Stomach (tissue), 4 donors: ENCODE measurements at regions not wholly inside any gene's neighbourhood (a gene's known extent, or its start where the extent isn't known, plus 50 kb on each side); places are given as distances from the start of the nearest gene placed in this dataset.

Experiments
- POLR2A ChIP-seq, 4 donors: fragments of 450-650 bp; IDR thresholded peaks; one replicate each; pipeline ENCODE4 v1.6.1; 2016; ENCODE audit warnings: antibody characterized with exemption in 4 of 4, control low read depth in 2 of 4, mild to moderate bottlenecking in 1 of 4, moderate library complexity in 1 of 4
- POLR2AphosphoS5 ChIP-seq, 3 donors: sonication (generic); formaldehyde crosslinking; IDR thresholded peaks; one replicate each; pipeline ENCODE4 v1.6.1; 2016; ENCODE audit warnings: antibody characterized with exemption in 3 of 3
- TF ChIP-seq, protein P1 (sequence below), 7 experiments: fragments of 450-650 bp in 4 of 7; fragments of 200-600 bp in 3 of 7; sonication (generic) in 3 of 7; IDR thresholded peaks; one replicate each; pipeline ENCODE4 v1.5.1; 2016 to 2019; ENCODE audit warnings: antibody characterized with exemption in 7 of 7, control low read depth in 2 of 7, mild to moderate bottlenecking in 1 of 7

DNA sequence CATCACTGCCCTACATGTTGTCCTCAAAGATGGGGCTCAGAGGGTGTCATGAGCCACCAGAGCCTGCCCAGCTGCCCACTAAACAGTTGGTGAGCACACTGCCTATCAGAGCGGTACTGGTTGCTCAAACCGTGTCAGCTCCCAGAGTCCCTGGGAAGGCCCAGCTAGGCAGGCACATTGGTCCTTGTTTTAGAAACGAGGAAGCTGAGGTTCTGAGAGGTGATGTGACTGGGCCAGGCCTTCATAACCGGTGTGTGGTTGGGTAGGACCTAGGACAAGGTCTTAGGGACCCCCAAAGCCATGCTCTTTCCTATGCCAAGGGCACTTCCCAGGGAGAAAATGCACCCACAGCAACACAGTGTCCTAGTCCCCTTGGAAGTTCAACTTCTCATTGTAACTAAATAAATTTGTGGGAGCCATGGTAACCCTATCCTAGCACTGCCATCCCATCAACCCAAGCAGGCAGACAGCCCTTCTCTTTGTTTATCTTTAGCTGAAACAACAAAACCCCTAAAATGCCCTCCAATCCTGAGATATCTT is 174.7 kb upstream of the PDE1C start:
- TF ChIP-seq POLR2AphosphoS5 (IDR thresholded peaks at IDR 0.05) (no peak), POLR2A (IDR thresholded peaks at IDR 0.05) (no peak)
- TF ChIP-seq, protein P1, sequence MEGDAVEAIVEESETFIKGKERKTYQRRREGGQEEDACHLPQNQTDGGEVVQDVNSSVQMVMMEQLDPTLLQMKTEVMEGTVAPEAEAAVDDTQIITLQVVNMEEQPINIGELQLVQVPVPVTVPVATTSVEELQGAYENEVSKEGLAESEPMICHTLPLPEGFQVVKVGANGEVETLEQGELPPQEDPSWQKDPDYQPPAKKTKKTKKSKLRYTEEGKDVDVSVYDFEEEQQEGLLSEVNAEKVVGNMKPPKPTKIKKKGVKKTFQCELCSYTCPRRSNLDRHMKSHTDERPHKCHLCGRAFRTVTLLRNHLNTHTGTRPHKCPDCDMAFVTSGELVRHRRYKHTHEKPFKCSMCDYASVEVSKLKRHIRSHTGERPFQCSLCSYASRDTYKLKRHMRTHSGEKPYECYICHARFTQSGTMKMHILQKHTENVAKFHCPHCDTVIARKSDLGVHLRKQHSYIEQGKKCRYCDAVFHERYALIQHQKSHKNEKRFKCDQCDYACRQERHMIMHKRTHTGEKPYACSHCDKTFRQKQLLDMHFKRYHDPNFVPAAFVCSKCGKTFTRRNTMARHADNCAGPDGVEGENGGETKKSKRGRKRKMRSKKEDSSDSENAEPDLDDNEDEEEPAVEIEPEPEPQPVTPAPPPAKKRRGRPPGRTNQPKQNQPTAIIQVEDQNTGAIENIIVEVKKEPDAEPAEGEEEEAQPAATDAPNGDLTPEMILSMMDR (IDR thresholded peaks at IDR 0.05) = no peak
